ENCODE measurements at regions not wholly inside any gene's neighbourhood (a gene's known extent, or its start where the extent isn't known, plus 50 kb on each side); places are given as distances from the start of the nearest gene placed in this dataset.

DNA sequence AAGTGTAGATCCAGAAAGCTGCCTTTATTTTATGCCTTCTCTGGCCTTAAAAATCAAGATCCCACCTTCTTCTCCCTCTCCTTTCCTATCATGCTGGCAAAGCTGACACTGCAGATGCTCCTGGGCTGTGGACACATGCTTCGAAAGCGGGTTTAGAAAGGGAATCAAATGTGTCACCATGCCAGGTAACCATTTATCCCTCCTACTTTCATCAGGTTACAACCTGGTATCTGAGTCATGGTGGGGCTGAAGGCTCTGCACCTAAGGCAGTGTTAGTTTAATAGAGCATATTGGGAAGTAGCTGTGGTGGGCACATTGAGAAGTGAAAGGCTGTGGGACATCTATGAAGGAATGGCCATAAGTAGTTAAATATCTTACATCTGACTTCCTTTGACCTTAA is 69.8 kb downstream of the GJA1 start:
- 94% methylated on average over 2 of the region's 2 CpGs for WGBS (ENCODE audit: missing lambda C conversion rate)
- Histone ChIP-seq H3K4me1 (peaks cover 56% of the 10 kb centered on the region), H3K4me2 (peak overlapping the region; percentile 71; the same call in 1 of the 3 replicates), H3K4me3 (no peak overlapping the region), H3K9me3 (no peaks in the 10 kb centered on the region), H3K27ac (peak overlapping the region; percentile 86 to 90)
- no peak for DNase-seq (ENCODE audit: low read depth in 1 of 2, low spot score in 1 of 2)
- no peak for ATAC-seq
- TF ChIP-seq HOXB5 (CRISPR knock-in tag; IDR thresholded peaks at IDR 0.05) (no peak), POLR2AphosphoS2 (conservative IDR thresholded peaks at IDR 0.05; ENCODE audit: low read length) (no peak), CHD2 (IDR thresholded peaks at IDR 0.05; ENCODE audit: low read length, partially characterized antibody) (no peak), NR3C1 (IDR thresholded peaks at IDR 0.05) (no peak)
- CTCF ChIA-PET: interaction anchor here (1.5 kb wide), 1 partner anchor 26 kb away, joined by 3 read pairs; no protein-coding TSS in a partner anchor
- POLR2A ChIA-PET: interaction anchor here (0.9 kb wide), 1 partner anchor 69 kb away, joined by 3 read pairs; no protein-coding TSS in a partner anchor
- no peak for FAIRE-seq

DNA sequence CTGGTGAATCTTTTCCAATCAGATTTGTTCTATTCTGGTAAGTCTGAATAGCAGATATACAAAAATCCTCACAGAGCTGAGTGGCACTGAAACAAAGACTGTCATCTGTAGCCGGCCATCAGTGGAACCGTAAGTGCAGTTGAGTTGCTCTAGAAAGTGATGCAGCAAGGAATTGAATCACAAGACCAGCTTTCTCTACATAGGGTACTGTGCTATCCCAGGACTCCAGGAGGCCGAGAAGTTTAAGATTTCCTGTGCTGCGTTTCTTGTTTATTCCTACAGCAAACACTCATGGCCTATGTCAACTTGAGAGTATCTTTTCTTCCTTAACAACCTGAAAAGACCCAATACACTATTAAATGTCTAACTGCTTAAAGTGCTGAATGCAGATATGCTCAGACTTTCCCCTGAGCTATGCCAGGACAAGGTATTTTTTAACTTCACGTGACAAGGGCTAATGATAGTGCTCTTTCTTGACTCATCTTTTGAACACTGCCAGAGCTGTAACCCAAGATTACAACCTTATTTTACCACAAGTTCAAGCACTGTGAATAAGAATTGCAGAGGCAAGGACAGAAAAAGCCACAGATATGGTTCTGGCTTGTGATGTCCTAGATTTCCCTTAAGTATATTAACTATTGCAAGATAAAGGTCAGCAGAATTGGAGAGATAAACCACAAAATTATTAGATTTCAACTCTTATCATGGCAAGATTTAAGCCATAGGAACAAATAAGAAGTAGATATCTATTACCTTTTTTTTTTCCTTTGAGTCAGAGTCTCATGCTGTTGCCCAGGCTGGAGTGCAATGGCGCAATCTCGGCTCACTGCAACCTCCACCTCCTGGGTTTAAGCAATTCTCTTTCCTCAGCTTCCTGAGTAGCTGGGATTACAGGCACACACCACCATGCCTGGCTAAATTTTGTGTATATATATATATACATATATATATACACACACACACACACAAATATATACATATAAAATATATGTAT is 71.6 kb downstream of the GJA1 start:
- no peak for TF ChIP-seq MYC (IDR thresholded peaks at IDR 0.05; ENCODE audit: borderline replicate concordance, low read length)
- TF ChIP-seq CEBPB (IDR thresholded peaks at IDR 0.05): peak; percentile 71 to 78
- TF ChIP-seq FOSL2 (IDR thresholded peaks at IDR 0.05): no peak
- TF ChIP-seq FOSL2 (CRISPR knock-in tag; IDR thresholded peaks at IDR 0.05): 0 out of 2 replicates have a peak, but pooled peaks have one; percentile 12
- peaks cover 62% of the 10 kb centered on the region for H3K4me1 ChIP-seq
- ATAC-seq (peak in 1 of 2 experiments; percentile 12; a peak in 3 of 6 replicates), FAIRE-seq (no peak), DNase-seq (ENCODE audit: low read depth in 1 of 2, low spot score in 1 of 2) (no peak)
- no peaks in the 10 kb centered on the region for H3K9me3 ChIP-seq
- CTCF ChIA-PET: no interaction called here
- peak overlapping the region; percentile 27 for H3K4me2 ChIP-seq
- 70% methylated on average over 7 of the region's 7 CpGs for WGBS (ENCODE audit: missing lambda C conversion rate)
- H3K27ac ChIP-seq: peak overlapping the region; percentile 86 to 90
- POLR2A ChIA-PET: interaction anchor here (0.6 kb wide), 1 partner anchor 14 kb away, joined by 6 read pairs; no protein-coding TSS in a partner anchor
- H3K4me3 ChIP-seq: no peak overlapping the region

DNA sequence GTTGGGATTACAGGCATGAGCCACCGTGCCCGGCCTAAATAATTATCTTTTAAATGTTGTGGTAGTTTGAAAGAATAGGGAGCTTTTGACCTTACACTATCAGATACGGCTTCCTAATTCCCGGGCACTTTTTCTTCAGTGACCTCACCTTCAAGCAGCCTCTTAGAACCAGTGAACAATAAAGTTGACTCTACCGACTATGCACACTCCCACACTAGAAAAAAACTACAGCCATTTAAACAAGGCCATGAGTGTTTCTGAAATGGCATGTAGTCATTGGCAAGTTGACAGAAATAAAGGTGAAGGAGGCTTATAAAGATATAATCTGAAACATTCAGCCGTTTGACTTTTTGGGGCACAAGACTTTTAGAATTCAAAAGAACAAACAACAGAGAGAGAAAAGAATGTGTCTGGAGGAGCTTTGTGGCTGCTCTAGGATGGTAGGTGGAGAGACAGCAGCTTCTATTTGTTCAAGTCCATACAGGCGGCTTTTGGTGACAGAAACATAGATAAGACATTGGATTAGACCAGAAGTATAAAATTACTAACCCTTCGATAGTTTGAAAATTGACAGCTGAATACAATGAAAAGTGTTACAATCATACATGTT is 75.2 kb downstream of the GJA1 start:
- POLR2A ChIA-PET: no interaction called here
- Histone ChIP-seq H3K4me2 (peak overlapping the region; percentile 27), H3K27ac (peak overlapping the region; percentile 32 to 80; a peak in 4 of 6 replicates), H3K9me3 (no peaks in the 10 kb centered on the region), H3K4me3 (no peak overlapping the region), H3K4me1 (peaks cover 33% of the 10 kb centered on the region)
- ATAC-seq (peak in 1 of 2 experiments; percentile 71; a peak in 3 of 6 replicates), FAIRE-seq (no peak), DNase-seq (ENCODE audit: low read depth in 1 of 2, low spot score in 1 of 2) (peak in 1 of 2 experiments; percentile 52)
- CTCF ChIA-PET: no interaction called here
- no peak for TF ChIP-seq CEBPB (IDR thresholded peaks at IDR 0.05)
- TF ChIP-seq GATA3 (IDR thresholded peaks at IDR 0.05; ENCODE audit: borderline replicate concordance): peak; percentile 43; the same call in 1 of the 2 replicates
- WGBS (ENCODE audit: missing lambda C conversion rate): 38% methylated on average over 8 of the region's 8 CpGs

GRCh38 chr6:121515630-121516265 is 80.3 kb downstream of the GJA1 start:
- POLR2A ChIA-PET: no interaction called here
- TF ChIP-seq GATA3 (IDR thresholded peaks at IDR 0.05; ENCODE audit: borderline replicate concordance): no peak
- no peak for TF ChIP-seq RNF2 (IDR thresholded peaks at IDR 0.05; ENCODE audit: borderline replicate concordance, low read depth)
- TF ChIP-seq FOSB (CRISPR knock-in tag; IDR thresholded peaks at IDR 0.05): no peak
- no peak for TF ChIP-seq SREBF2 (IDR thresholded peaks at IDR 0.05)
- TF ChIP-seq JUN (IDR thresholded peaks at IDR 0.05): no peak
- TF ChIP-seq EHF (CRISPR knock-in tag; IDR thresholded peaks at IDR 0.05): no peak
- TF ChIP-seq, protein P1, sequence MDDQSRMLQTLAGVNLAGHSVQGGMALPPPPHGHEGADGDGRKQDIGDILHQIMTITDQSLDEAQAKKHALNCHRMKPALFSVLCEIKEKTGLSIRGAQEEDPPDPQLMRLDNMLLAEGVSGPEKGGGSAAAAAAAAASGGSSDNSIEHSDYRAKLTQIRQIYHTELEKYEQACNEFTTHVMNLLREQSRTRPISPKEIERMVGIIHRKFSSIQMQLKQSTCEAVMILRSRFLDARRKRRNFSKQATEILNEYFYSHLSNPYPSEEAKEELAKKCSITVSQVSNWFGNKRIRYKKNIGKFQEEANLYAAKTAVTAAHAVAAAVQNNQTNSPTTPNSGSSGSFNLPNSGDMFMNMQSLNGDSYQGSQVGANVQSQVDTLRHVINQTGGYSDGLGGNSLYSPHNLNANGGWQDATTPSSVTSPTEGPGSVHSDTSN (IDR thresholded peaks at IDR 0.05): no peak
- TF ChIP-seq HDAC2 (IDR thresholded peaks at IDR 0.05): no peak
- TF ChIP-seq MAZ (IDR thresholded peaks at IDR 0.05; ENCODE audit: borderline replicate concordance, low read depth, low read length): no peak
- no peak for TF ChIP-seq PHF8 (IDR thresholded peaks at IDR 0.05; ENCODE audit: borderline replicate concordance, low read depth)
- TF ChIP-seq SMC3 (IDR thresholded peaks at IDR 0.05): no peak
- no peak for TF ChIP-seq NR3C1 (IDR thresholded peaks at IDR 0.05)
- TF ChIP-seq ZC3H11A (IDR thresholded peaks at IDR 0.05): no peak
- TF ChIP-seq, protein P2, sequence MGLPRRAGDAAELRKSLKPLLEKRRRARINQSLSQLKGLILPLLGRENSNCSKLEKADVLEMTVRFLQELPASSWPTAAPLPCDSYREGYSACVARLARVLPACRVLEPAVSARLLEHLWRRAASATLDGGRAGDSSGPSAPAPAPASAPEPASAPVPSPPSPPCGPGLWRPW (IDR thresholded peaks at IDR 0.05): no peak
- TF ChIP-seq FOXS1 (CRISPR knock-in tag; IDR thresholded peaks at IDR 0.05): no peak
- no peak for TF ChIP-seq POLR2AphosphoS2 (conservative IDR thresholded peaks at IDR 0.05; ENCODE audit: low read length)
- no peak for TF ChIP-seq CBX8 (IDR thresholded peaks at IDR 0.05)
- H3K4me1 ChIP-seq: peaks cover 21% of the 10 kb centered on the region
- ATAC-seq: no peak
- no peak overlapping the region for H3K4me3 ChIP-seq
- no peak overlapping the region for H3K4me2 ChIP-seq
- FAIRE-seq: no peak
- no peaks in the 10 kb centered on the region for H3K9me3 ChIP-seq
- peak overlapping the region; percentile 17 to 64; a peak in 3 of 6 replicates for H3K27ac ChIP-seq
- no peak for DNase-seq (ENCODE audit: low read depth in 1 of 2, low spot score in 1 of 2)
- CTCF ChIA-PET: no interaction called here
- 100% methylated on average over 1 of the region's 1 CpG for WGBS (ENCODE audit: missing lambda C conversion rate)

Measured in A549 (cell line).